C4-2B (cell line): ENCODE measurements at regions not wholly inside any gene's neighbourhood (a gene's known extent, or its start where the extent isn't known, plus 50 kb on each side); places are given as distances from the start of the nearest gene placed in this dataset.

Experiments
- ZFX ChIP-seq: fragments of 450-650 bp; IDR thresholded peaks from 2 replicates; pipeline ENCODE4 v1.6.1; 2017
- TF ChIP-seq, protein P1 (sequence below): fragments of 450-650 bp; conservative IDR thresholded peaks from 2 replicates; pipeline ENCODE4 v1.5.1; 2017; ENCODE audit warnings: mild to moderate bottlenecking

DNA sequence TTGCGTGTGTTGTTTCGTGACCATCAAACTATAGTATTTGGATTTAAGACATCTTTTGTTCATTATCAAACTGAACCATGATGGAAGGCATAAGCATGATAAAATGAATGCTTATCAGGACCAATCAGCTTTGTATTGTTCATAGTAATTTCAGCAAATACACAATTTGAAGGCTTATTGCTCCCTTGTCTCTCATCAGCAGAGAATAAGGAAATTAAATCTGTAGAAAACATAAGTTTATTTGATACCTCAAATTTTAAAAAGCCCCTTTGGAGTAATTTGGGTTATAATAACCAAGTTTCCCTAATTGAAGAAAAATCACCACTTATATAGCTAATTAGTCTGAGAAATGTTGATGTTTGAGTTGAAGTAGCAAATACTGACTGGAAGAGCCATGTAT lies 705.7 kb downstream of the NUP35 start:
- TF ChIP-seq, protein P1, sequence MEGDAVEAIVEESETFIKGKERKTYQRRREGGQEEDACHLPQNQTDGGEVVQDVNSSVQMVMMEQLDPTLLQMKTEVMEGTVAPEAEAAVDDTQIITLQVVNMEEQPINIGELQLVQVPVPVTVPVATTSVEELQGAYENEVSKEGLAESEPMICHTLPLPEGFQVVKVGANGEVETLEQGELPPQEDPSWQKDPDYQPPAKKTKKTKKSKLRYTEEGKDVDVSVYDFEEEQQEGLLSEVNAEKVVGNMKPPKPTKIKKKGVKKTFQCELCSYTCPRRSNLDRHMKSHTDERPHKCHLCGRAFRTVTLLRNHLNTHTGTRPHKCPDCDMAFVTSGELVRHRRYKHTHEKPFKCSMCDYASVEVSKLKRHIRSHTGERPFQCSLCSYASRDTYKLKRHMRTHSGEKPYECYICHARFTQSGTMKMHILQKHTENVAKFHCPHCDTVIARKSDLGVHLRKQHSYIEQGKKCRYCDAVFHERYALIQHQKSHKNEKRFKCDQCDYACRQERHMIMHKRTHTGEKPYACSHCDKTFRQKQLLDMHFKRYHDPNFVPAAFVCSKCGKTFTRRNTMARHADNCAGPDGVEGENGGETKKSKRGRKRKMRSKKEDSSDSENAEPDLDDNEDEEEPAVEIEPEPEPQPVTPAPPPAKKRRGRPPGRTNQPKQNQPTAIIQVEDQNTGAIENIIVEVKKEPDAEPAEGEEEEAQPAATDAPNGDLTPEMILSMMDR, result no peak
- TF ChIP-seq ZFX, result no peak
